ENCODE measurements at regions not wholly inside any gene's neighbourhood (a gene's known extent, or its start where the extent isn't known, plus 50 kb on each side); places are given as distances from the start of the nearest gene placed in this dataset.

GRCh38 chr17:73694491-73694890 lies 50.2 kb upstream of the SDK2 start:
- Mint-ChIP-seq H3K36me3 (ENCODE audit: low read depth, unreplicated experiment) (peaks cover 4% of the 10 kb centered on the region), H3K4me1 (ENCODE audit: unreplicated experiment) (no peaks in the 10 kb centered on the region), H3K27ac (ENCODE audit: unreplicated experiment) (no peak overlapping the region), H3K9me3 (ENCODE audit: unreplicated experiment) (no peaks in the 10 kb centered on the region), H3K4me3 (ENCODE audit: unreplicated experiment) (no peak overlapping the region), H3K27me3 (ENCODE audit: unreplicated experiment) (peaks cover 2% of the 10 kb centered on the region)
- TF ChIP-seq CTCF (IDR thresholded peaks at IDR 0.05; ENCODE audit: unreplicated experiment) = no peak
- DNase-seq (ENCODE audit: low spot score) = no peak

GRCh38 chr17:73695035-73695738 lies 50.9 kb upstream of the SDK2 start:
- H3K9me3 Mint-ChIP-seq (ENCODE audit: unreplicated experiment) = no peaks in the 10 kb centered on the region
- H3K36me3 Mint-ChIP-seq (ENCODE audit: low read depth, unreplicated experiment) = peaks cover 4% of the 10 kb centered on the region
- H3K4me3 Mint-ChIP-seq (ENCODE audit: unreplicated experiment) = no peak overlapping the region
- TF ChIP-seq CTCF (IDR thresholded peaks at IDR 0.05; ENCODE audit: unreplicated experiment) = no peak
- no peak overlapping the region for H3K27ac Mint-ChIP-seq (ENCODE audit: unreplicated experiment)
- H3K27me3 Mint-ChIP-seq (ENCODE audit: unreplicated experiment) = no peaks in the 10 kb centered on the region
- DNase-seq (ENCODE audit: low spot score) = no peak
- H3K4me1 Mint-ChIP-seq (ENCODE audit: unreplicated experiment) = no peaks in the 10 kb centered on the region

DNA sequence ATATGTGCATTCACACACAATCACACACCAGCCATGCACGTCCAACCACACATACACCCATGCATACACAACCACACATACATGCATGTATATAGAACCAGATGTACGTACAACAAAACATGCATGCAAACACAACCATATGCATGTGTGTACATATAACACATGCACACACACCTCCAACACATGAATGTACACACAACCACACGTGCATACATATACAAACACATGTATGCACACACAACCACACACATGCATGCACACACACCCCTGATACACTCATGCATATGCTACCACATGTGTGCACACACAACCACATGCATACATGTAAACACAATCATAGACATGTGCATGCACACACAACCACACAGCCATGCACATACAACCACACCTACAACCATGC lies 52.0 kb upstream of the SDK2 start:
- TF ChIP-seq CTCF (IDR thresholded peaks at IDR 0.05; ENCODE audit: unreplicated experiment) = no peak
- no peak overlapping the region for H3K27ac Mint-ChIP-seq (ENCODE audit: unreplicated experiment)
- H3K4me3 Mint-ChIP-seq (ENCODE audit: unreplicated experiment) = no peak overlapping the region
- H3K4me1 Mint-ChIP-seq (ENCODE audit: unreplicated experiment) = no peaks in the 10 kb centered on the region
- H3K27me3 Mint-ChIP-seq (ENCODE audit: unreplicated experiment) = no peaks in the 10 kb centered on the region
- H3K36me3 Mint-ChIP-seq (ENCODE audit: low read depth, unreplicated experiment) = peaks cover 4% of the 10 kb centered on the region
- no peak for DNase-seq (ENCODE audit: low spot score)
- no peaks in the 10 kb centered on the region for H3K9me3 Mint-ChIP-seq (ENCODE audit: unreplicated experiment)

DNA sequence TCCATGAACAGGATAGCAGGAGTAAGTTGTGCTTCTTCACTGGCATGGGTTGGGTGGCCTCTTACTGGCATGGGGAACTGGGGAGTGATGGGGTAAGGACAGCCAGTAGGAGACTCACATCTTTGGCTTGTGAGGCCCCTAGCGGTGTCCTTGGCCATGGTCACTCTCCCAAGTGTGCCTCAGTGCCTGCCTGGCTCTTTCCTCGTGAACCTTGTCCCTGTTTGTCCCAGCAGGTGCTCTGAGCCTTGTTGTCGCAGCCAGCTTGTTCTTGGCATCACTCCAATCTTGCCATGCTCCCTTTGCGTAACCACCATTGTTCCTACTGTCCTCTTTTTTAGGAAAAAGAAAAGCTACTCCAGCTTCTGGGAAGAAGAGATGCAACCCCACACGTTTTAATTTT lies 53.6 kb upstream of the SDK2 start:
- Mint-ChIP-seq H3K4me1 (ENCODE audit: unreplicated experiment) (no peaks in the 10 kb centered on the region), H3K27ac (ENCODE audit: unreplicated experiment) (no peak overlapping the region), H3K36me3 (ENCODE audit: low read depth, unreplicated experiment) (peaks cover 4% of the 10 kb centered on the region), H3K27me3 (ENCODE audit: unreplicated experiment) (no peaks in the 10 kb centered on the region), H3K9me3 (ENCODE audit: unreplicated experiment) (no peaks in the 10 kb centered on the region), H3K4me3 (ENCODE audit: unreplicated experiment) (no peak overlapping the region)
- no peak for DNase-seq (ENCODE audit: low spot score)
- TF ChIP-seq CTCF (IDR thresholded peaks at IDR 0.05; ENCODE audit: unreplicated experiment) = no peak

GRCh38 chr17:73698966-73699365 lies 54.7 kb upstream of the SDK2 start:
- Mint-ChIP-seq H3K27me3 (ENCODE audit: unreplicated experiment) (no peaks in the 10 kb centered on the region), H3K4me1 (ENCODE audit: unreplicated experiment) (no peaks in the 10 kb centered on the region), H3K36me3 (ENCODE audit: low read depth, unreplicated experiment) (peaks cover 4% of the 10 kb centered on the region), H3K9me3 (ENCODE audit: unreplicated experiment) (no peaks in the 10 kb centered on the region), H3K4me3 (ENCODE audit: unreplicated experiment) (no peak overlapping the region), H3K27ac (ENCODE audit: unreplicated experiment) (no peak overlapping the region)
- TF ChIP-seq CTCF (IDR thresholded peaks at IDR 0.05; ENCODE audit: unreplicated experiment) = no peak
- no peak for DNase-seq (ENCODE audit: low spot score)

Data from endothelial cell (in vitro differentiated cells).